ENCODE measurements at regions not wholly inside any gene's neighbourhood (a gene's known extent, or its start where the extent isn't known, plus 50 kb on each side); places are given as distances from the start of the nearest gene placed in this dataset.
"Not testable (repeated sequence)": the region's sequence is repeated elsewhere in the genome, so short reads cannot be mapped to it uniquely, and the experiment has no call there.

- no peak for DNase-seq (ENCODE audit: low spot score)
Observed at GRCh38 chr20:47905628-47906347, 120.5 kb upstream of the SULF2 start.

- not testable (repeated sequence) for DNase-seq (ENCODE audit: low spot score)
Observed at GRCh38 chr20:47903009-47903408, 117.7 kb upstream of the SULF2 start.

- not testable (repeated sequence) for DNase-seq (ENCODE audit: low spot score)
Observed at GRCh38 chr20:47899313-47899712, 114.0 kb upstream of the SULF2 start.

GRCh38 chr20:47897461-47897860 is 112.2 kb upstream of the SULF2 start:
- DNase-seq (ENCODE audit: low spot score): no peak

GRCh38 chr20:47892681-47893080 is 107.4 kb upstream of the SULF2 start:
- DNase-seq (ENCODE audit: low spot score): not testable (repeated sequence)

GRCh38 chr20:47890708-47891107 is 105.4 kb upstream of the SULF2 start:
- DNase-seq (ENCODE audit: low spot score): not testable (repeated sequence)

- DNase-seq (ENCODE audit: low spot score): not testable (repeated sequence)
Observed at GRCh38 chr20:47889751-47890150, 104.5 kb upstream of the SULF2 start.

- DNase-seq (ENCODE audit: low spot score): no peak
Observed at GRCh38 chr20:47888351-47888750, 103.1 kb upstream of the SULF2 start.

- no peak for DNase-seq (ENCODE audit: low spot score)
Observed at GRCh38 chr20:47887477-47888080, 102.3 kb upstream of the SULF2 start.

GRCh38 chr20:47887064-47887463 is 101.8 kb upstream of the SULF2 start:
- DNase-seq (ENCODE audit: low spot score): no peak

- no peak for DNase-seq (ENCODE audit: low spot score)
Observed at GRCh38 chr20:47886454-47887041, 101.3 kb upstream of the SULF2 start.

GRCh38 chr20:47885909-47886453 is 100.7 kb upstream of the SULF2 start:
- DNase-seq (ENCODE audit: low spot score): no peak

- not testable (repeated sequence) for DNase-seq (ENCODE audit: low spot score)
Observed at GRCh38 chr20:47883940-47884339, 98.7 kb upstream of the SULF2 start.

GRCh38 chr20:47883186-47883585 is 97.9 kb upstream of the SULF2 start:
- DNase-seq (ENCODE audit: low spot score): no peak

GRCh38 chr20:47879771-47880170 is 94.5 kb upstream of the SULF2 start:
- DNase-seq (ENCODE audit: low spot score): no peak

GRCh38 chr20:47878601-47879027 is 93.3 kb upstream of the SULF2 start:
- DNase-seq (ENCODE audit: low spot score): no peak

- DNase-seq (ENCODE audit: low spot score): no peak
Observed at GRCh38 chr20:47876311-47877088, 91.2 kb upstream of the SULF2 start.

GRCh38 chr20:47875297-47876025 is 90.2 kb upstream of the SULF2 start:
- no peak for DNase-seq (ENCODE audit: low spot score)

GRCh38 chr20:47872341-47872740 is 87.1 kb upstream of the SULF2 start:
- DNase-seq (ENCODE audit: low spot score): no peak

GRCh38 chr20:47870475-47870874 is 85.2 kb upstream of the SULF2 start:
- no peak for DNase-seq (ENCODE audit: low spot score)

- DNase-seq (ENCODE audit: low spot score): no peak
Observed at GRCh38 chr20:47868744-47869143, 83.5 kb upstream of the SULF2 start.

All from mucosa of gallbladder (tissue), 1 donor.